H9 (cell line): ENCODE measurements at regions not wholly inside any gene's neighbourhood (a gene's known extent, or its start where the extent isn't known, plus 50 kb on each side); places are given as distances from the start of the nearest gene placed in this dataset.

Source experiments
- DNase-seq: peaks from one replicate; pipeline ENCODE4 v3.0.0-alpha.2; 2017
- H2AFZ ChIP-seq: one replicate; pipeline ENCODE4 v1.6.1; 2013; ENCODE audit warnings: mild to moderate bottlenecking, low read length, control low read depth, moderate library complexity
- H2AK5ac ChIP-seq: 2 replicates; pipeline ENCODE4 v1.6.1; 2013; ENCODE audit warnings: low read length, control low read depth, mixed read lengths; ENCODE audit not compliant: insufficient read length
- H2BK120ac ChIP-seq: one replicate; pipeline ENCODE4 v1.6.1; 2013; ENCODE audit warnings: low read depth, mild to moderate bottlenecking, low read length, control low read depth, inconsistent platforms; ENCODE audit not compliant: poor library complexity, severe bottlenecking
- H2BK12ac ChIP-seq: 2 replicates; pipeline ENCODE4 v1.6.1; 2013; ENCODE audit warnings: low read length, control low read depth, mixed read lengths, low read depth; ENCODE audit not compliant: insufficient read length
- H2BK15ac ChIP-seq: 2 replicates; pipeline ENCODE4 v1.6.1; 2013; ENCODE audit warnings: low read depth, low read length, control low read depth
- H2BK20ac ChIP-seq: one replicate; pipeline ENCODE4 v1.6.1; 2013; ENCODE audit warnings: low read depth, mild to moderate bottlenecking, low read length, control low read depth, inconsistent platforms; ENCODE audit not compliant: poor library complexity, severe bottlenecking
- H2BK5ac ChIP-seq: 2 replicates; pipeline ENCODE4 v1.6.1; 2013; ENCODE audit warnings: low read length, control low read depth, mixed read lengths; ENCODE audit not compliant: insufficient read length
- H3K14ac ChIP-seq: 2 replicates; pipeline ENCODE4 v1.6.1; 2013; ENCODE audit warnings: low read length, control low read depth; ENCODE audit not compliant: insufficient read depth
- H3K18ac ChIP-seq: 2 replicates; pipeline ENCODE4 v1.6.1; 2013; ENCODE audit warnings: low read depth, mild to moderate bottlenecking, mixed read lengths, low read length, control low read depth; ENCODE audit not compliant: insufficient read length
- H3K23ac ChIP-seq: 2 replicates; pipeline ENCODE4 v1.6.1; 2013; ENCODE audit warnings: low read length, control low read depth, mixed read lengths, low read depth; ENCODE audit not compliant: insufficient read length
- H3K23me2 ChIP-seq: 2 replicates; pipeline ENCODE4 v1.6.1; 2013; ENCODE audit warnings: low read depth, mild to moderate bottlenecking, mixed read lengths, low read length, control low read depth; ENCODE audit not compliant: insufficient read length, poor library complexity, severe bottlenecking
- H3K27ac ChIP-seq: 2 replicates; pipeline ENCODE4 v1.5.1; 2013; ENCODE audit warnings: low read length, control low read depth, mixed read lengths, low read depth; ENCODE audit not compliant: insufficient read length
- H3K27me3 ChIP-seq: 2 replicates; pipeline ENCODE4 v1.6.1; 2013; ENCODE audit warnings: low read length, control low read depth, inconsistent platforms; ENCODE audit not compliant: insufficient read depth
- H3K4ac ChIP-seq: 2 replicates; pipeline ENCODE4 v1.6.1; 2013; ENCODE audit warnings: low read depth, mild to moderate bottlenecking, control low read depth, inconsistent platforms, low read length, moderate library complexity
- H3K4me1 ChIP-seq: 2 replicates; pipeline ENCODE4 v1.6.1; 2013; ENCODE audit warnings: low read length, control low read depth, inconsistent platforms; ENCODE audit not compliant: insufficient read depth
- H3K4me2 ChIP-seq: 2 replicates; pipeline ENCODE4 v1.6.1; 2013; ENCODE audit warnings: low read length, control low read depth, mixed read lengths; ENCODE audit not compliant: insufficient read length, insufficient read depth
- H3K56ac ChIP-seq: 2 replicates; pipeline ENCODE4 v1.6.1; 2013; ENCODE audit warnings: low read depth, mild to moderate bottlenecking, mixed read lengths, low read length, control low read depth; ENCODE audit not compliant: insufficient read length
- H3K79me1 ChIP-seq: 2 replicates; pipeline ENCODE4 v1.6.1; 2013; ENCODE audit warnings: low read depth, mild to moderate bottlenecking, moderate library complexity, low read length, control low read depth, inconsistent platforms; ENCODE audit not compliant: insufficient read depth, poor library complexity, severe bottlenecking
- H3K79me2 ChIP-seq: 2 replicates; pipeline ENCODE4 v1.6.1; 2013; ENCODE audit warnings: low read length, control low read depth, inconsistent platforms; ENCODE audit not compliant: insufficient read depth
- H3K9ac ChIP-seq: 2 replicates; pipeline ENCODE4 v1.6.1; 2013; ENCODE audit warnings: low read length, control low read depth, mixed read lengths; ENCODE audit not compliant: insufficient read length; ENCODE audit errors: extremely low read depth
- H3K9me3 ChIP-seq: one replicate; pipeline ENCODE4 v1.6.1; 2013; ENCODE audit warnings: low read depth, low read length, inconsistent platforms; ENCODE audit not compliant: control insufficient read depth
- H3T11ph ChIP-seq: one replicate; pipeline ENCODE4 v1.6.1; 2013; ENCODE audit warnings: mild to moderate bottlenecking, low read length, control low read depth, inconsistent platforms
- H4K20me1 ChIP-seq: one replicate; pipeline ENCODE4 v1.6.1; 2013; ENCODE audit not compliant: control insufficient read depth, insufficient read length, insufficient read depth
- H4K5ac ChIP-seq: 2 replicates; pipeline ENCODE4 v1.6.1; 2013; ENCODE audit warnings: low read depth, mild to moderate bottlenecking, mixed read lengths, low read length, control low read depth; ENCODE audit not compliant: insufficient read length
- H4K8ac ChIP-seq: replicated peaks from 2 replicates; pipeline ENCODE4 v1.6.1; 2013; ENCODE audit warnings: low read length, control low read depth, mixed read lengths, low read depth; ENCODE audit not compliant: insufficient read length
- H4K91ac ChIP-seq: 2 replicates; pipeline ENCODE4 v1.6.1; 2013; ENCODE audit warnings: low read depth, mild to moderate bottlenecking, moderate library complexity, mixed read lengths, low read length, control low read depth; ENCODE audit not compliant: insufficient read length
- H3K27ac Mint-ChIP-seq, 3 experiments: 2 replicates in 2 of 3; 3 replicates in 1 of 3; pipeline ENCODE4 v1.8.0; 2020 to 2021; ENCODE audit warnings: mixed read lengths in 3 of 3, mild to moderate bottlenecking in 1 of 3, moderate library complexity in 1 of 3
- H3K27me3 Mint-ChIP-seq: 2 replicates; pipeline ENCODE4 v1.8.0; 2021; ENCODE audit warnings: low read depth, mild to moderate bottlenecking, moderate library complexity, mixed read lengths
- H3K36me3 Mint-ChIP-seq, 3 experiments: 2 replicates in 2 of 3; 3 replicates in 1 of 3; pipeline ENCODE4 v1.8.0; 2020 to 2021; ENCODE audit warnings: low read depth in 3 of 3, mixed read lengths in 3 of 3; ENCODE audit not compliant: insufficient read depth in 1 of 3
- H3K4me1 Mint-ChIP-seq, 2 experiments: 2 replicates each; pipeline ENCODE4 v1.8.0; 2020; ENCODE audit warnings: mixed read lengths in 2 of 2
- H3K4me3 Mint-ChIP-seq, 2 experiments: 2 replicates in 1 of 2; 3 replicates in 1 of 2; pipeline ENCODE4 v1.8.0; 2020 to 2021; ENCODE audit warnings: mild to moderate bottlenecking in 2 of 2, mixed read lengths in 2 of 2, moderate library complexity in 1 of 2
- H3K9me3 Mint-ChIP-seq, 2 experiments: 2 replicates in 1 of 2; 3 replicates in 1 of 2; pipeline ENCODE4 v1.8.0; 2020; ENCODE audit warnings: mild to moderate bottlenecking in 2 of 2, mixed read lengths in 2 of 2, moderate library complexity in 1 of 2
- WGBS: extraction: QIAGEN DNeasy Blood & Tissue Kit; methylation state at CpG from one replicate; pipeline ENCODE4 v1.1.7; 2013; ENCODE audit warnings: missing lambda C conversion rate, low lambda C conversion rate, mixed read lengths; ENCODE audit not compliant: insufficient read length; ENCODE audit errors: extremely low coverage; 5-methylcytosine and 5-hydroxymethylcytosine counted together
- TF ChIP-seq, protein P1 (sequence below): fragments of 200-600 bp; sonication (generic); conservative IDR thresholded peaks from 3 replicates; pipeline ENCODE4 v1.8.0; 2021; ENCODE audit warnings: antibody characterized with exemption, mild to moderate bottlenecking

- Histone ChIP-seq H4K20me1 (no peaks in the 10 kb centered on the region), H4K91ac (no peak overlapping the region), H3K18ac (no peak overlapping the region), H3T11ph (no peak overlapping the region), H3K56ac (no peak overlapping the region), H3K27ac (no peak overlapping the region), H3K9ac (no peak overlapping the region), H2BK20ac (no peak overlapping the region), H2BK15ac (no peak overlapping the region), H2AK5ac (no peak overlapping the region), H3K23ac (no peak overlapping the region), H2BK120ac (no peak overlapping the region), H3K79me1 (no peaks in the 10 kb centered on the region), H3K27me3 (no peaks in the 10 kb centered on the region), H3K4ac (no peak overlapping the region), H3K4me2 (no peak overlapping the region), H4K8ac (no peak overlapping the region), H3K23me2 (no peaks in the 10 kb centered on the region), H2BK12ac (no peak overlapping the region), H3K14ac (no peak overlapping the region), H3K79me2 (no peaks in the 10 kb centered on the region), H2AFZ (no peak overlapping the region), H2BK5ac (no peak overlapping the region), H3K9me3 (no peaks in the 10 kb centered on the region), H3K4me1 (no peaks in the 10 kb centered on the region), H4K5ac (no peak overlapping the region)
- no CpG with 5 or more reads among the region's 3 CpGs for WGBS
- Mint-ChIP-seq H3K27ac (no peak overlapping the region), H3K9me3 (no peaks in the 10 kb centered on the region), H3K36me3 (no peaks in the 10 kb centered on the region), H3K4me1 (no peaks in the 10 kb centered on the region), H3K27me3 (no peaks in the 10 kb centered on the region), H3K4me3 (no peak overlapping the region)
- no peak for DNase-seq
- TF ChIP-seq, protein P1, sequence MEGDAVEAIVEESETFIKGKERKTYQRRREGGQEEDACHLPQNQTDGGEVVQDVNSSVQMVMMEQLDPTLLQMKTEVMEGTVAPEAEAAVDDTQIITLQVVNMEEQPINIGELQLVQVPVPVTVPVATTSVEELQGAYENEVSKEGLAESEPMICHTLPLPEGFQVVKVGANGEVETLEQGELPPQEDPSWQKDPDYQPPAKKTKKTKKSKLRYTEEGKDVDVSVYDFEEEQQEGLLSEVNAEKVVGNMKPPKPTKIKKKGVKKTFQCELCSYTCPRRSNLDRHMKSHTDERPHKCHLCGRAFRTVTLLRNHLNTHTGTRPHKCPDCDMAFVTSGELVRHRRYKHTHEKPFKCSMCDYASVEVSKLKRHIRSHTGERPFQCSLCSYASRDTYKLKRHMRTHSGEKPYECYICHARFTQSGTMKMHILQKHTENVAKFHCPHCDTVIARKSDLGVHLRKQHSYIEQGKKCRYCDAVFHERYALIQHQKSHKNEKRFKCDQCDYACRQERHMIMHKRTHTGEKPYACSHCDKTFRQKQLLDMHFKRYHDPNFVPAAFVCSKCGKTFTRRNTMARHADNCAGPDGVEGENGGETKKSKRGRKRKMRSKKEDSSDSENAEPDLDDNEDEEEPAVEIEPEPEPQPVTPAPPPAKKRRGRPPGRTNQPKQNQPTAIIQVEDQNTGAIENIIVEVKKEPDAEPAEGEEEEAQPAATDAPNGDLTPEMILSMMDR: no peak
Measured at GRCh38 chr4:24089851-24090534, 200.1 kb upstream of the PPARGC1A start.
